HG03571 (cell line): ENCODE measurements at regions not wholly inside any gene's neighbourhood (a gene's known extent, or its start where the extent isn't known, plus 50 kb on each side); places are given as distances from the start of the nearest gene placed in this dataset.

Experiments used
- ATAC-seq: cut with Tn5 transposase; IDR thresholded peaks from one replicate; pipeline ENCODE4 v1.9.1; 2021; ENCODE audit not compliant: unreplicated experiment

DNA sequence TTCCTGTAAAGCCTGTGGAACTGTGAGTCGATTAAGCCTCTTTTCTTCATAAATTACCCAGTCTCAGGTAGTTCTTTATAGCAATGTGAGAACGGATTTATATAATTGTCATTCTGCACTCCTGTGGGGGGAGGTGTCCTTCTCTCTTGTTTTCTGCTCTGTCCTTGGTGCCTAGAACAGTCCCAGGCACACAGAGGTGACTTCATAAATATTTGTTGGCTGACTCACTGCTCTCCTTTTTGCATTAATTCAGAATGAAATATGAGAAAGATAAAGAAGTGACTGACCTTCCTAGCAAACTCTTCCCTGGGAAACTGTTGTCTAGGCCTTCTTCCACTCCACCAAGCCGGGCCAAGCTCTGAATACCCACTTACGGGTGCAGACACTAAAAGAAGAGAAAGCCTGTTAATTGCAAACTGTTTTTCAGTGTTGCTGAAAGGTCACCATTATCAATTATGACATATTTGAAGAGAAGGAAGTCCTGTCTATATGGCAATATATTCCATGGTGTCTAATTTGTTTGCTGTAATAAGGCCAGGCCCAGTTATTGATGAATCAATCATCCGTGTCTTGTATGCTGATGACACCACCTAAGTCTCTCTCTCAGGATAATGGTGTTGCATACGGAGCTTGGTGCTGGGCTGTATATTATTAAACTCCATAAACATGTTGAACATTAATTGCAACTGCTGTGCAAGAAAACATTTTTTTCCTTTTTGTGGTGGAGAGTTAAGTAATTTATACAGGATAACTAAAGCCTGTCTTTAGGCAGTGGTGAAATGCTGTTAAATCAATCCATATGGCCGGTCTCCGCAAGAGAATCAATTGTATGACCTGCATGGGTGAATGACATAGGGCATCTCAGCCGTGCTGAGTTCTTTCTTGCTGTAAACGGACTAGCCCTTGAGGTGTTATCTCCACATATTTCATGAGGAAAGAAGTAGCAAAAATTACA is 567.5 kb downstream of the SLC4A3 start:
- no peak for ATAC-seq

DNA sequence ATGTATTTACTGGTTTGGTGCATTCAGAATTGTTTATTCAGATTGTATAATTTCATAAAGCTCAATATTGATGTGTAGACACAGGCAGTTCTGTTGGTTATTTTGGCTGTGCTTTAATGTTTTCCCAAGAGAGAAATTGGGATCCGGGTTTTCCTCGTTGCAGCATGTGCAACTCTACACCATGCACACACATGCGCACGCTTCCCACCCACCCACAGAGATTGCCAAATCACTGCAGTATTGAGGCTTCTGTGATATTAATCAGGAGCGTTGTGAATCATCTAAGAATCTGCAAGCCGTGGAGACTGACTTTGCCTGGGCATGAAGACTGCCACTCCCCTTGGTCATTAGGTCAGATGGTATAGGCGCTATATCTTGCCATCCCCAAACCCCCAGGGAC is 571.5 kb downstream of the SLC4A3 start:
- ATAC-seq, result no peak

DNA sequence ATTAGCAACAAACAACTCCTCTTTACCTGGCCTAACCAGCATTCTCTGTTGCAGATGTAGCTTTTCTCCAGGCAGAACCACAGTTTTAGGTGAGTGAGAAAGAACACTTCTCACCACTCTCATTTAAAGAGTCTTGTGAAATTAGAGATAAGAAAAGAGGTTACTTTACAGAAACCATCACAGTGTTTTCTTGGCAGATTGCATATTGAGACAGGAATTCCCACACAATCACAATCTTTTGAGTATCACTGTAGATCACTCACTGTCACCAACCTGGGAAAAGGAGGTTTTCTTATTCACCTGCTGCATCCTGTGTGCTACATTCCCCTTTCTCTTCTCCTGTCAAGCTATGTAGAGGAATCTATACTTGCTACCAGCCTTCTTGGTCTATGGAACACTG is 574.6 kb downstream of the SLC4A3 start:
- no peak for ATAC-seq

DNA sequence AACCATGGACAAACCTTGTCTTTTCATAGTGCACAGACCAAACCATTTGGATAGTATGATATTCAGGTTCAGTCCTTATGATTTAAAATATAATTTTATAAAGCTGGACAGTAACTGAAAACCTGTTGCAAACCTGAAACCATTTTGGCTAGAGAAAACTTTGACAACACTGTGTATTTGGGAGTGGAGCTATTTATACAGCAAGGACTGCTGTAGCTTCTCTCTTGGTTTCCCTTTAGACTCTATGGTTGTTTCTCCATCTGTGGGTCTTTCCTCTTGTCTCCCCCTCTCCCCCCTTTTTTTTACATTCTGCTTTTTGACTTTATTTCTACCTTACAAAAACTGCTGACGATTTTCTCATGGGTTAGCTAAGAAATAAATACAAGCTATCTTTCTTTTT is 581.7 kb downstream of the SLC4A3 start:
- ATAC-seq, result no peak

DNA sequence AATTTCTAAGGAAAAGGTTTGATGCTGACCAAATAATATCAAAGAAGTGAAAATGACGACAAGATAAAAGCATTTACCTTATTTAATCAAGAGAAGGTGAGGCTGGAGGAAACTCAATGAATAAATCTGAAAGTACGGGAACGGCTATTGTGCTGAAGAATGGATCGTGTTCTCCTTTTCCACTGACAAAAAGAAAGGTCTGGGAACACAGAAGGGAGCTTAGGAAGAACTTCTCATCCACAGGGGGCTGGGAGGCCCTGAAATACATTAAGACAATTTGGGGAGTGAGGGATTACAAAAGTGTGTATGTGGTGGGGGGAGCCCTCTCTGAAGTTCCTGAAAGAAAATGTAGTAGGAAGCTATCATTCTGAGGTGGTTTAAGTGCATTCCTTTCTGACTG is 582.3 kb downstream of the SLC4A3 start:
- ATAC-seq, result no peak

DNA sequence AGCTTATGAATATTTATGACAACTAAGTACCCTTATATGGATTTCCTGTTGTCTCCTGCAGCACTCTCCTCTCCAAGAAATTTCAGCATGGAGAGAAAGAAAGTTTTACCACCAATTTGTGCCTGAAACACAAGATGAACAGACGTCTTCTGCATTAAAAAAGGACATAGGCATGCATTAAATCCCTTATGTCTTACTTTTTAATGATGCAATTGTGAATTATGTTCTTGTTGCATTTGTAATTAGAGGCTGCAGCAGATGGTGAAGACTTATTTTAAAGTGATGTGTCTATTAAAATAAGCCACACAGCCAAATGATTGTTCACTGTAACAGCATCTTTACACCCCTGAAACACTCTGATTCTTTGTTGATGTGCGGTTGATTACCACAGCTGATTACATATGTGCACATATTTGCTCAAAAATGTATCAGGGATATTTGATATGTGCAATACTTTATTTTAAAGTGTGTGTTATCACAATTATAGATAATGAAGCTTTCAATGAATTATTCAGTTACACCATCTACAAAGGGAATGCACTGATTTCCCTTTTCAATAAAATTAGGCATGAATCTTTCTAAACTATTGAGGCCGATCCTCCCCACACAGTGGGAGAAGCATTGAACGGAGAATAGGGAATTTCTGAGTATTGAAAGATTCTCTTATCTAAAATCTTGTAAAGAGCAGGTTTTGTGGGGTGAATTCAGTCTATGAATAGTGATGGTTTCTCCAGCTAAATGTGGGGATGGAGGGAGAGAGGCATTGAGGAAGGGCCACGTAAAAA is 585.1 kb downstream of the SLC4A3 start:
- ATAC-seq, result no peak

DNA sequence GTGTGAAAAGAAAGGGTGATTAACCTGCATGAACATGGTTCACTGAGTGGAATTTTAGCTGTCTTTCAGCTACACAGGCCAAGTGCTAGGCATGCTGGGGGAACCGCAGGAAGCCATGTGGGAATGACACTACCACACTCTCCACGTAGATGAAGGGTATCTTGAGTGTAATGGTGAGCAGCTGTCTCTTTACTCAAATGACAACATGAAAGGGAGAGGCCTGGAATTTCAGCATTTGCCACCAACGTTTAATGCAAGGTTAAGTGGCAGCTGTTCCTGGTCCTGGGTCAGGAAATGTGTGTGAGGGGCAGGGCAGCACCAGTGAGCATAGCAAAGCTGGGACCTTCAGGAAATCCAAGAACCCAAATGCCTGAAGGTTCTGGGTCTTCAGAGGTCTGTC is 588.4 kb downstream of the SLC4A3 start:
- ATAC-seq, result no peak

DNA sequence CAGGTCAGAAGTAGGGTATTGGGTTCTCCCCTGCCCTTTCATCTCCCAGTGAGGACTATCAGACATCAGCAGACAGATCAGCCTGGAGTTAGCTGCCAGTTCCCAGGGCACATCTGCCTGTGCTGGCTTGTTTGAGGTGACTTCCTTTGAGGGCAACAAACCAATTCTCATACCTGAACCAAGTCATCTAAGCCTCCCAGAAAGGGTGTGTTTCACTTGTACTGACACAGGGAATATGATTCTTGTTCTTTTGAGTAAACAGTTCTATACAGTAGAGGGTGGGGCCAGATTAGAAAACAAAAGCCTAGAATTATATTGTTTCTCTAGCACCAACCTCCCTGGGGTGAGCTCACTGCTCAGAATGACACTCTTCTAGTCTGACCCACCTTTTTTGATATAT is 591.9 kb downstream of the SLC4A3 start:
- no peak for ATAC-seq

DNA sequence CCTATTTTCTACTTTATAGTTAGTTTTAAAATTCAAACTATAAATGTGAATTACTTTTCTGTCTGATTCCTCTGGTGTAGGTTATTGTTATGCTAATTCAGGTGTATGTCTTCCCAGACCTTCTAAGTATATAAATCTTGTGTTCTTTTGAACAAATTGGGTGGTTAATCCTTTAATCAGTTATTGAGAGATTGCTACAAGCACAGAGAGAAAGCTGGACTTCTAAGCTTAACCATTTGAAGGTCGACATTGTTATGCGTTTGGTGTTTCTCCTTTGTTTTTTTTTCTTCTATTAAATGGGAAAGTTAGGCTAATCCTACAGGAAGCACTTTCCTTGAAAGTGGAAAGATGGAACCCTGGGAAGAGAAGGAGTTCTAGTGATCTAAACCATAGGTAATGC is 592.6 kb downstream of the SLC4A3 start:
- no peak for ATAC-seq

DNA sequence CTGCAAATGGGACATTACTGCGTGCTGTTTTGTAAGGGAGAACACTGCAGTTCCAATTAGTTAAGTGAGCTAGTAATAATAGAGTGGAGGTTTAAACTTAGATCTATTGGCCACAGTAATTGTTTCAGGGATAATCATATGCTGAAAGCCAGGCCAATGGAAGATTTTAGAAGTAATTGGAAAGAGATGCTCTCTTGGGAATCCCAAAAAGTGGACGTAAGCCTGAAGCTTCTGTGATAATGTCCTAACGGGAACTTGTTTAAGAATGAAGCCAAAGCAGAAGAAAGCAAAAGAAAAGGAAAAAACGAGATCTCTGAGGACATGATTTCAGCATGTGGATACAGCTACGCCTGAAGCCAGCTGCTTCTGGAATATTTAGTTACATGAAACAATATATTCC is 594.6 kb downstream of the SLC4A3 start:
- ATAC-seq, result no peak

DNA sequence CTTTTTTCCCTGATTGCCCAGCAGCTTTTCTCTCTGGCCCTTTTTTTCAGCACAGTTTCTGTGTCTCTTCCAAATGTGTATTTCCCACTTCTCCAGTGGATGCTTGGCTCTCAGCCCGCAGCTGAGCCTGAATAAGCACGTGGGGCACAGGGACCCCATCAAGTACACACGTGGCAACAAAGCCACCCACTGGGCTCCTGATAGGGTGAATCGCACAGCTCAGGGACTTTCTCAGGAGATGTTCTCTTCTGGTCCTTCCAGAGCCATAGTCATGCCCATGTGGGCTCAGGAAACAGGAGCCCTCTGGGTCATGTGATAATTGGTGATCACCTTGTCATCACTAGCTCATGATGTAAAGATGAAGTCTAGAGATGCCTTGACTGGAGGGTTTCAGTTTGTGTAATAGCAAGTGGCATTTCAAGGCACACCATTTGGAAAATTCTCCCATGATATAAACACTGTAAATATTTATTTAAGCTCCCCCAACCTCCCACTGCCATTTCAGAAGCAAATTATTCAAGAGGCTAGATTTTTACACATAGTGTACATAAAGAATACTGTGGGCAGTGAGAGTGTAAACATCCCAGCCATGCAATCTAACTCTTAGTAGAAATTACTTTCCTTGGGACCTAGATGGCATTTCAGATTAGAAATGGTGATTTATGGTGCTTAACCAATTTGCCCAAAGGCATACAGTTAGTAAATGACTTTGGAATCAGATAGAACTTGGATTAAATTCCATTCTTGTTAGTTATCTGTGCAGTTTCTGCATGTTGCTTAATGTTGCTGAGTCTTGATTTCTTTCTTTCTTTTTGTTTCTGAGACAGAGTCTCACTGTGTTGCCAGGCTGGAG is 597.5 kb downstream of the SLC4A3 start:
- ATAC-seq, result no peak

DNA sequence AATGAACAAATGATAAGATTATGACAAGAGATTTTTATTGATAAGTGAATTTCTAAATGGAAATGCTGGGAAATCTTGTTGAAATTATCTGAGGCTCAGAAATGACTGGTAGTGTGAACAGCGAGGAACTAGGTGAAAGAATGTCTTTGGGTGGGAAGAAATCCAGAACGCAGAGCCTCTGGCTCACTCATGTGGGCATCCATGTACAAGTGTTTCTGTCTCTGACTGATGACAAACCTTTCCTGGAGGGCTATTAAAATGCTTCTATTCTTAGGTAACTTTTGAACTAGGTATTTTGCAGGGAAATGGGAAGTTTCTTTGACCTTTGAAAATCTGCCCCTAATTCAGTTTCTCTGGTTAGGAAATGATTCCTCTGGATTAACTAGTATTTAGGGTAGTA is 598.6 kb downstream of the SLC4A3 start:
- ATAC-seq, result no peak

DNA sequence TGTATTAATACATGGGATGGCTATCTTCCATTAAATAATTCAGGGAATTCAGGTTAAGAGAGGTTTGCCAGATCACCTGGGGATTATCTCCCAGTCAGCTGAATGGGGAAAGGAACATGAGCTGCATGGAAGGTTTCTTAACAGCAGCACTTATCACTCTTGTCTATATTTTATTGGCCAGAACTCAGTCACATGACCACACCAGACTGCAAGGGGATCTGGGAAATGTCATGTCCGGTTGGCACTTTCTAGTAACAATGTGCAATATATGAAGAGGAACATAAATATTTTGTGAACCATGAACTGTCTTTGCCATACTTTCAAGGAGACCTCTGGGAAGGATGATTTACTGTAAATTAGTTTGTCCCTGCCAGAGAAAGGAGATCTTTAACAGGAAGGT is 599.1 kb downstream of the SLC4A3 start:
- no peak for ATAC-seq

DNA sequence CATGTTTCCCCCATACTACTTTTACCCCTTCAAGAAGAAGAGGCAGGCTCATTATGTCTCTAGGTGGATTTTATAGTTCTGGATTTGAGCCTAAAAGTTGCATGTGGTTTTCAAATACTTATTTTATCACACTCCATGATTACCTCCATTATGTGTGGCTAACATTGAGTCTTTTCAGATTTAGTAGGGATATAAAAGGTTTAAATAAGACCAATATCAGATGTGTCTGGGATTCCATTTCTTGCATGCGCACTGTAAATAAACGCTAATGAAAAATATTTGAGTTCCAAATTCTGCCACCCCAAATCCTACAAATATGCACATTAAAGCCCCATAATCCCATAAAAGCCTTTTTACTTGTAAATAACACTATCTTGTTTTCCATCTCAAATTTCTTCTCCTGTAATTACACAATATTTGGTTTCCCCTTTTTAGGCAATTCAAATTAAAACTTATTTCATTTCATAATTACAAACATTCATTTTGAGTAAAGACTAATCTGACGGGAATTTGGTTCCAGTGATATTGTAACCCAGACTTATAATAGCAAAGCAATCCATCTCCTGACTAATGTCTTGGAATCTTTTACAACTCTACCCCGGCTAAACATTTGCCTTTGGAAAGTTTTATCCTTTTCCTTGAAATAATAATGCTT is 600.0 kb downstream of the SLC4A3 start:
- ATAC-seq, result no peak

DNA sequence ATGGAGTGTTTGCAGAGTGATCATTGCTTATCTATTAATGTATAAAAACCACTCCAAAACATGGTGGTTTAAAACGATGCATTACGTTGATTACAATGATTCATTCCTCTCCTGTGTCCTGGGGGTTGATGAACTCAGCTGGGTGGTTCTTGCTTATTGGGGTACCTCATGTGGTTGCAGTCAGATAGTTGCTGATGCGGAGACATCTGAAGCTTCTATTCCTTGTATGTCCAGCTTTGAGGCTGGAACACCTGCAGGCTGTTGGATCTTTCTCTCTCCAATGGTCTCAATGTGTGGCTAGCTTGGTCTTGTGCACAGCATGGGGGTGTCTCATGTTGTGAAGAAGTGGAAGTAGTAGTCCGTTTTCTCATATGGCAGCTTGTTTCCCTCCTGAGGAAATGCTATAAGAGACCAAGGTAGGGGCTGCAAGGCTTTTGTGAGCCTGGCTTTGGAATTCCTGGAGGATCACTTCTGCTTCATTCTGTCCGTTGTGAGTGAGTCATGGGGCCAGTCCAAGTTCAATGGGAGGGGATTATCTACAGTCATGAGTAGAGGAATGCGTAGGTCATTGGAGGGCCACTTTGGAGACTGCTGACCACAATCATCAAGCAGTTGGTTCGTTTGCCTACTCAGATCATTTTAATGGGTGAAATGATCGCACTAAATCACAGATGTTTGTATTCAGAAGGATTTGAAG is 601.0 kb downstream of the SLC4A3 start:
- ATAC-seq, result no peak

DNA sequence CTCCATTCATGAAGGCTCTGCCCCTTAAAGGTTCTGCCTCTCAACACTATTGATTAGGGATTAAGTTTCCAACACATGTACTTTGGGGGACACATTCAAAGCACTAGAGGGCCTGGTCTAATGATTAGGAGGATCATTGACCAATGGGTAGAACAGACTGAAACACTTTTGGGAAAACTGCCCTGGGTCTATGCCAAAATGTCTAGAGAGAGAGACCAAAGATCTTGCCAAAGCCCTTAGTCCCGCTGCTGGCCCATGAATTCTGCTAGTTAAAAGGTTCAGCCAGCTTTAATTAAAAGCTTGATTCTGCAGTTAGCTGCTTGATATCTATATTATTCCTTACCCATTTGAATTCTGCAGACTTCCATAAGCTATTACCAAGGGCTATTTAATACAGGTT is 613.2 kb downstream of the SLC4A3 start:
- no peak for ATAC-seq

DNA sequence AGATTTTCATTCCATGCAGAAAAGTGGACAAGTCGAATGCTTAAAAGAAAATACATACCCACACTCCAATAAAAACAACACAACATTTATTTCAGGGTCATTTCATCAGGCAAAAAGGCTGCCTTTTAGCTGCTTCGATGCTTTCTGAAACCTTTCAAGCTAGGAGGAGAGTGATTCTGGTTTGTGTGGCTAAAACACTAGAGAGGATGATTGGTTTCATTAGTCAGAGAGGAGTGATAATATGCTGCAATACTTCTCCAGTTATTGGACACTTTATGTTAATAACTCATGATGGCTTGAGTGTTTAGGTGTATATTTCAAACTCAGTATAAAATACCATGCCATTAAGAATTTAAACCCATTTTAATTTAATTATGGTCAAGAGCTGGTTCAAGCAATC is 614.0 kb downstream of the SLC4A3 start:
- ATAC-seq, result no peak

DNA sequence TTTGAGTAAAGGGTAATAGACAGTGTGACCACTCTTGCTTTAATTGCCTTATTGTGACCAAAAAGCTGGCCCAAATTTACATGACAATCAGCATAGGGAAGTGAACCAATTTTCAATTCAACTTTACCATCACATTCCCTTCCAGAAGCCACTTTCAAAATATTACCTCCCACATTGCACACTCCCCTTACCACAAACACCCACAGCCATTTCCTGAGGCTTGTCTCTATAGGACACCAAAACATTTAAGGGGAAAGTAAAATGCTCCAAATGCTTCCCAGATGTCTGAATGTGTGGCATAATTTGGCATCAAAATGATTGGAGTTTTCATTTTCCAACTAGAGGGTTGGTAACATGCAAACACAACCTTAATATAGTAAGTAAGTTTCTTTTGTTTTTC is 616.1 kb downstream of the SLC4A3 start:
- ATAC-seq, result no peak

DNA sequence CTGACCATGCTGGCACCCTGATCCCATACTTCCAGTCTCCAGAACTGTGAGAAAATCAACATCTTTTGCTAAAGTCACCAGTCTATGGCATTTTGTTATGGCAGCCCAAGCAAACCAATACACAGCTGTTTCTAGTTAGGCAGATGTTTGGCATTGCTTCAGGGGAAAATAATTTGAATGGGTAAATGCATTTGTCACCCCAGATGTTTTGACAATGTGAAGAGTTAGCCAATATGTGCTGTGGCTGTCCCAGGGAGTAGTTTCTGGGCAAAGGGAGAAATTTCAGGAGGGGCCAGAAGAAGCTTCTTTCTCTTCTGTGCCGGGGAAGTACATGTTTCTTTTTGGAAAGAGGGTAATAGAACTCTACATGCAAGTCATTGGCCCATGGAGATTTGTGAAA is 619.0 kb downstream of the SLC4A3 start:
- ATAC-seq, result no peak
